Fibroblast of skin of right biceps (primary cell): ENCODE measurements at regions not wholly inside any gene's neighbourhood (a gene's known extent, or its start where the extent isn't known, plus 50 kb on each side); places are given as distances from the start of the nearest gene placed in this dataset.
A peak's percentile ranks its signal among the peaks of the same experiment; 100 is the strongest.

Experiments used
- DNase-seq: peaks from one replicate; pipeline ENCODE4 v3.0.0-alpha.2; 2013

- DNase-seq = peak; percentile 14
These were observed 134.8 kb upstream of the DIO3 start for GRCh38 chr14:101426466-101426865.

GRCh38 chr14:101428409-101428808 lies 132.9 kb upstream of the DIO3 start:
- no peak for DNase-seq

- no peak for DNase-seq
These were observed 125.7 kb upstream of the DIO3 start for GRCh38 chr14:101435546-101435945.

GRCh38 chr14:101439023-101439422 lies 122.3 kb upstream of the DIO3 start:
- DNase-seq = no peak

DNA sequence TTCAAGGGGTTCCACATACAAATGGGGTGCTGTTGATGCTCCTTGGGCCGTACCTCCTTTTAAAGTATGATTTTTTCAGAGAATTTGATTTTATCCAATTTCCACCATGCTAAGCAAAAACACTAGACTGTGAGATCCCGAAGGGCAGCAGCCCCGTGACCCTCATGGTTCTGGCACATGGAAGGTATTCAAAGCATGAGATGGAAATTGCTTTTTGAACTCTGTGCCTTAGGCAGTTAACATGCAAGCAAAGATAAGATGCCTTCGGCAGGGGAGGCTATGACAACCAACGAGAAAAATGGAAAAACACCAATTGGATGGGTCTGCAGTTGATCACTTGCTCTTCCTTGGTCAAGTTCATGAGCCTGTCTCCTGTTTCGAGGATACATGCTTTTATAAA lies 120.8 kb upstream of the DIO3 start:
- DNase-seq = no peak

- no peak for DNase-seq
These were observed 119.6 kb upstream of the DIO3 start for GRCh38 chr14:101441710-101442109.

- no peak for DNase-seq
These were observed 118.8 kb upstream of the DIO3 start for GRCh38 chr14:101442451-101442850.

GRCh38 chr14:101444116-101444515 lies 117.2 kb upstream of the DIO3 start:
- DNase-seq = peak; percentile 84

GRCh38 chr14:101445278-101445677 lies 116.0 kb upstream of the DIO3 start:
- no peak for DNase-seq

- no peak for DNase-seq
These were observed 114.8 kb upstream of the DIO3 start for GRCh38 chr14:101446387-101446969.

GRCh38 chr14:101449114-101449513 lies 112.2 kb upstream of the DIO3 start:
- no peak for DNase-seq

- DNase-seq = no peak
These were observed 110.1 kb upstream of the DIO3 start for GRCh38 chr14:101451166-101451565.

DNA sequence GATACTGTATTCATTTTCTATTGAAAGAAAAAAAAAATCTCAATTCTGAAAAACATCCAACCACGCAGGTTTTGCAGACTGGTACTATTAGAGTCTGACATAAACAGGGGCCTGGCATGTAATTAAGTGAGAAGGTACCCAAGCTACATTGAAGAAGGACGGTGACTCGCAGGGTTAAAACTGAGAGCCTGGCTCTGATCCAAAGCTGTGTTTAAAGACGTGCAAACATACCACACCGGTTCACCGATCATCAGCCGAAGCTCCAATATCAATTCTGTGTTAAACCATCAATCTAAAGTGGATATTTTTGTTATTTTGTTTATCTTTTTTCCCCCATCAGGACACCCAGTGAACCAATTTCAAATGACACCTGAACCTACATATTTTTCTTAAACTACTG lies 108.1 kb upstream of the DIO3 start:
- DNase-seq = no peak

DNA sequence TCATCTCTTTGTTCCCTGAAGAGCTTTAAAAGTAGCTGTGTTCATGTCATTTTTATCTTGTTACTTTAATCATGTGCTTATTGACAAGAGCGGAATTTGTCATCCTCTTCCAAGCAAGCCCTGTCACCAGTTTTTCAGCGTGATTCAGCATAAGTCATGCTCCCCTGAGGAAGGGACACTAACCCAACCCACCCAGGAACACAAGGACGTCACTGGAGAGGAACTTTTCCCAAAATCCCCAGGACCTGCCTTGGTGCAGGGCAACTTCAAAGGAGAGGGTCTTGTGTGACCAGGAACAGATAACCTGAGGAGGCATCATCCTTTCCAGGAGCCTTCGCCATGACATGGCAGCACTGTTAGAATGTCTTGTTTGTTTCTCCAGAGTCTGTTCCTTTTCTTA lies 107.1 kb upstream of the DIO3 start:
- no peak for DNase-seq

GRCh38 chr14:101456246-101457175 lies 104.8 kb upstream of the DIO3 start:
- DNase-seq = no peak

DNA sequence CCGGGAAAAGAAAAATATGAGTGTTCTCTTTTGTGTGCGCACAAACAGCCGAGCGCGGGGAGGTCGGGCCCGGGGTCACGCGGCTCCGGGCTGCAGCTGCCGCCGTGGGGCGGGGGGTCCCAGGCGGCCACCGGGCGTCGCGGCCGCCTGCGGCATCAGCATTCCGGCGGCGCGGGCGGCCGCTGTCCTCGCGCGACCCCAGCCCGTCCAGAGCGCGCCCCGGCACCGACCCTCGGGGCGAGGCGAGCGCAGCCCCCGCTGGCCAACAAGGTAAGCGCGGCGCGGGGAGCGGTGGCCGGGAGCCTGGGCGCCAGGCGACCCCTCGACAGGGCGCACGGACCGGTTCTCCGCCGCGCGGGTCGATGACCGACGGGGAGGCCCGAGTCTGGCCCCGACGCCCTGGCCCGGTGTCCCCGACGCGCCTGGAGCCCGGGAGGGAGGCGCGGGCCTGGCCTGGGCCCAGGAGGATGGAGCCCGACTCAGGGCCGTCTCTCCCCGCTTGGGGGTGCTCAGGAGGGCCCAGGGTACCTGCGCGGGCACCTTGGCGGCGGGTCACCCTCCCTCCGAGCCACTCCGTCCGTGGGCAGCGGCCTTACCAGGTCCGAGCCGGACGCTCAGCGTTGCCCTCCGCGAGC lies 103.9 kb upstream of the DIO3 start:
- DNase-seq = no peak

- DNase-seq = no peak
These were observed 103.2 kb upstream of the DIO3 start for GRCh38 chr14:101457936-101458740.

DNA sequence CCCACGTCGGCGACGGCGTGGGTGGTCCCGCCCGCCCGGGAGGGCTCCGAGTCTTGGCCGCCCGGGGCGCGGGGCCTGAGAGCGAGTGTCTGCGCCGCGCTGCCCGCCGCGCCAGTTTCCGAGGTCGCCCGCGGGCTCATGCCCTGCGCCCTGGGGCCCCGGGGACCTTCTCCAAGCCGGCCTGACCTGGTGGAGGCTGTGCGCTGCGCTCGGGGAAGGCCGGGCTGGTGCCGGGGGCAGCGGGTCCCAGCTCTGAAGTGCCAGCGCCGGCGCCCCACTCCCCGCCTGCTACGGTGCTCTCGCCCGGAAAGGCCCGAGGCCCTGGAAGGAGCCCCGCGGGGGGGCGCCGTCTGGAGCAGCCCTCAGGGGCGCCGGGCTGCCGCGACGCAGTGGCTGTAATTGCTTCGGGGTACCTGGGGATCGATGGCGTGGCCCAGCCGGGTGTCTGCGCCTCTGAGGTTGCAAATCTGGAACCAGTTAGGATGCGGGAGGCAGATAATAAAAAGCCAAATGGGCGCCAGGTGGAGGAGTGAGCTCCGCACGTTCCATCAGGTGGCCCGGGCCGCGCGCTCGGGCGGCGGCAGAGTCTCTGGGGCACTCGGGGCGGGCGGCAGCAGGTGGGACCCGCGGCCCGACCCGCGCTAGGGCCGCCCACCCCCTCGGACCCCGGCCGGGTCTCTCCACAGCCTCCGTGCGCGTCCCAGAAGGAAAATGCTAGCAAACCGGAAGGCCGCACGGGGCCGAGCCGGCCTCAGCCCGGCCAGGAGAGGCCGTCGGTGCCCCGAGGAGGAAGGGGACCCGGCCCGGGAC lies 102.3 kb upstream of the DIO3 start:
- DNase-seq = no peak

DNA sequence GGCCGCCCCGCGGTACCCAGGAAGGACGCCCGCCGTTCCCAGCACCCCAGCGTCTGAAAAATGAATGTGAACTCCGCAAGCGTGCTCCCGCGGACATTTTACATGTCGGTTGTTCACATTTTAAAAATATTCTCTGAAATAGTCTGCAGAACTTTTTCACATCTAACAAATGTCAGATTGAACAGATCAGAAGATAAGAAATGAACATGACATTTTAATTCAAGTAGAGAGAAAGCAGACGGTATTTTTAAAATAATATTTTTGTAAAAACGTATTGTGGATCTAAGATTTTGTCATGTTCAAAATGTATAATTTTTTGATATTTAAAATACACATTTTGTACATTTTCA lies 101.8 kb upstream of the DIO3 start:
- DNase-seq = no peak

GRCh38 chr14:101460521-101460920 lies 100.8 kb upstream of the DIO3 start:
- DNase-seq = no peak

DNA sequence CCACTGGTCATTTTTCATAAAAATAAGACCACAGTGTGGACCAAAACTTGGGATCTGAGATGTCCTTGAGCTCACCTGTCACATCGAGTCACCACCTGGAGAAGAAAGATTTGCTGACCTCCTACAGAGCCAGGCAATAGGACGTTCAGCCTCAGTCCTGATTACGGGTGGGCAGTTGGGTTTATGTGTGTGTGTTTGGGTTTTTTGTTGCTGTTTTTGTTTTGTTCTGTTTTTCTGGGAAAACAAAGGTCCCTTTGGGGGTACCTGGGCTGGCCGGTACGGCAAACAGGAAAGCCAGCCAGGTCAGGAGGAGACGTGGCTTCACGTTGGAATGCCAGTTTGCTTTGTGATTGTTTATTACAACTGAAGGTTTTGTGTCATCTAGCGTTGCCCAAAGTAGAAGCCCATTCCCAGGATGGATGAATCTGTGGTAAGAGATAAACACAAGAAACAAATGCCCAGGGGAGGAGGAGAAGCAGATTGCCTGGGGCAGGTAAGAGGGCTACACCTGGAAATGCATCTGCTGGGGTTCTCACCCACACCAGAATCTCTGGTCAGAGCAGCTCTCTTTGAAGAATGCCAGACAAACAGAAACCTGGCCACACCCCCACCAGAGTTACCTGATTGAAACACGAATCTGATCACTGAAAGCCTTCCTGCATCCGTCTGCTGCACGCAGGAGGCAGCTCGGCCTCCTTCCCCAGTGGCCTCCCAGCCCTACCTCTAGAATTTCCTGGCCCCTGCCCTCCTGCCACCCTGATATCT lies 100.1 kb upstream of the DIO3 start:
- DNase-seq = no peak

DNA sequence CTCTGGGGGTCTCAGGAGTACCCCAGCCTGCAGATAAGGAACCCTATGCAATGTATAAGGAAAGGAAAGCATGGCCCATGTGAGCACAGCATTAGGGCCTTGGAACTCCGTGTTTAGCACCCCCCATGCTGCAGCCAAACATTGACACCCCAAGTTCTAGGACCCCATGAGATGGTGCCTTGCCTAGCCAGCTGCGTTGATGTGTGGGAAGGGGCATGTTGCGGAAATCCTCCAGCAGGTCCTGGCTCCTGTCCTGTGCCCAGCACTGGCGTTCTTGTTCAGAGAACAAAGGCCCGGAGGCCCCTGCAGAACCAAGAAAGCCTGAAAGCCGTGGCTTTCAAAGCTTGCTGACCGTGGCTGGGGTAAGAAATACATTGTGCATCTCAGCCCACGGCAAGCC lies 99.4 kb upstream of the DIO3 start:
- DNase-seq = no peak
